GM19023 (cell line): ENCODE measurements at regions not wholly inside any gene's neighbourhood (a gene's known extent, or its start where the extent isn't known, plus 50 kb on each side); places are given as distances from the start of the nearest gene placed in this dataset.
"Not testable (repeated sequence)": the region's sequence is repeated elsewhere in the genome, so short reads cannot be mapped to it uniquely, and the experiment has no call there.

Source experiments
- ATAC-seq: cut with Tn5 transposase; IDR thresholded peaks from one replicate; pipeline ENCODE4 v1.9.1; 2021; ENCODE audit warnings: mild to moderate bottlenecking, moderate library complexity; ENCODE audit not compliant: unreplicated experiment

GRCh38 chr14:24744641-24745040, 110.7 kb upstream of the GZMB start:
- ATAC-seq, result no peak

- ATAC-seq, result no peak
These were observed 107.9 kb upstream of the GZMB start for GRCh38 chr14:24741871-24742270.

- no peak for ATAC-seq
These were observed 102.1 kb upstream of the GZMB start for GRCh38 chr14:24735984-24736630.

- ATAC-seq, result no peak
These were observed 101.0 kb upstream of the GZMB start for GRCh38 chr14:24734917-24735500.

- no peak for ATAC-seq
These were observed 92.5 kb upstream of the GZMB start for GRCh38 chr14:24726480-24726879.

GRCh38 chr14:24725311-24725710, 91.3 kb upstream of the GZMB start:
- no peak for ATAC-seq

- no peak for ATAC-seq
These were observed 87.8 kb upstream of the GZMB start for GRCh38 chr14:24721775-24722174.

- no peak for ATAC-seq
These were observed 81.2 kb upstream of the GZMB start for GRCh38 chr14:24715239-24715638.

GRCh38 chr14:24713404-24713803, 79.4 kb upstream of the GZMB start:
- peak; percentile 84 for ATAC-seq

- peak; percentile 37 for ATAC-seq
These were observed 78.9 kb upstream of the GZMB start for GRCh38 chr14:24712909-24713308.

- ATAC-seq, result peak; percentile 15
These were observed 78.4 kb upstream of the GZMB start for GRCh38 chr14:24712374-24712773.

- no peak for ATAC-seq
These were observed 76.6 kb upstream of the GZMB start for GRCh38 chr14:24710403-24711112.

GRCh38 chr14:24708684-24709083, 74.7 kb upstream of the GZMB start:
- ATAC-seq, result no peak

GRCh38 chr14:24706351-24706750, 72.4 kb upstream of the GZMB start:
- no peak for ATAC-seq

GRCh38 chr14:24705840-24706239, 71.8 kb upstream of the GZMB start:
- ATAC-seq, result peak; percentile 84

GRCh38 chr14:24701062-24701461, 67.1 kb upstream of the GZMB start:
- no peak for ATAC-seq

- no peak for ATAC-seq
These were observed 66.5 kb upstream of the GZMB start for GRCh38 chr14:24700511-24700910.

GRCh38 chr14:24699052-24699451, 65.1 kb upstream of the GZMB start:
- peak; percentile 51 for ATAC-seq

GRCh38 chr14:24696280-24696920, 62.4 kb upstream of the GZMB start:
- ATAC-seq, result not testable (repeated sequence)

GRCh38 chr14:24695265-24696241, 61.6 kb upstream of the GZMB start:
- ATAC-seq, result peak; percentile 43

GRCh38 chr14:24694680-24695079, 60.7 kb upstream of the GZMB start:
- no peak for ATAC-seq
